ENCODE measurements at regions not wholly inside any gene's neighbourhood (a gene's known extent, or its start where the extent isn't known, plus 50 kb on each side); places are given as distances from the start of the nearest gene placed in this dataset.

DNA sequence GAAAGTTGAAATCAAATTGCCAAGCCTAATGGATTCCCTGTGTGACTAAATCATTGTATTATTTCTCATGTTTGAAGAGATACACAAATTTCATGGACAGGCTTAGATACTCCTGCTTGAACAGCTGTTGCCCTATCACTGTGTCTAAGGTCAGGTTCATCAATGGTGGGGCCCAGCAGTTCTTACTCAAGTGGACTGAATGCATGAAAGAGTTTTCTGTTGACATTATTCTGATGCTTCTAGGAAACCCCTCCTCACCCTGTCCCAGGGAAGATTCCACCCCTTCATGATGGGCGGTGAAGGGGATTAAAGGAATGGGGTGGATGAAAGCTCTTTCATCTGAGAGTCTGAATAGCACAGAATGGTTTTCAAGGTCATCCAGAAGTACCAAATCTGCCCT, 148.8 kb downstream of the INO80D start:
- Histone ChIP-seq H3K36me3 (no peaks in the 10 kb centered on the region), H3K27ac (no peak overlapping the region), H3K4me3 (no peak overlapping the region), H3K9ac (no peak overlapping the region), H3K9me3 (replicated peaks in 1 of 11) (peaks cover 0 to 26% (median 8%) of the 10 kb centered on the region in 11 experiments; a peak in 9 of 22 replicates), H3K4me2 (no peak overlapping the region), H3K4me1 (peaks cover 0 to 24% (median 0%) of the 10 kb centered on the region in 10 experiments; a peak in 5 of 20 replicates), H3K27me3 (no peaks in the 10 kb centered on the region), H4K20me1 (no peaks in the 10 kb centered on the region)
- TF ChIP-seq Cebpa-rat (IDR thresholded peaks at IDR 0.05), result no peak

DNA sequence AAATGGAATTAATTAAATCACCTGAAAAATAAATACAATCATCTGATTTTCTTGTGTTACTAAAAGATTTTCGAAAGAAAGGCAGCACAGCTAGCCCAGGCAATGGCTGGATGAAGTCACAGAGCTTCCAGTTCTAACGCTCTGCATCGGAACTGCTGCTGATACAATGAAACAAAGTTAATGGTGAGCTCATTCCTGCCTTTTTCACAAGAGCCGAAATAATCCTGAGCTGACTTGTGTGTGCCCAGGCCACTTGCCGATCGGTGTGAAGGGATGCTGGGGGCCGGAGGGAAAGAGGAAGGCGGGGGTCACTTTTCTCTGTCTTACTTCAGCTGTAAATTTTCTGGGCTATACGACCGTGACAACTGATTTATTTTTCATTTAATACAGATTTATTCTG, 149.5 kb downstream of the INO80D start:
- H3K4me3 ChIP-seq, result no peak overlapping the region
- H3K4me1 ChIP-seq, result peaks cover 0 to 24% (median 0%) of the 10 kb centered on the region in 10 experiments; a peak in 5 of 20 replicates
- H3K36me3 ChIP-seq, result no peaks in the 10 kb centered on the region
- H3K27ac ChIP-seq, result no peak overlapping the region
- no peak for TF ChIP-seq Cebpa-rat (IDR thresholded peaks at IDR 0.05)
- peaks cover 0 to 20% (median 8%) of the 10 kb centered on the region in 11 experiments; a peak in 12 of 22 replicates for H3K9me3 ChIP-seq (replicated peaks in 1 of 11)
- no peak overlapping the region for H3K9ac ChIP-seq
- H4K20me1 ChIP-seq, result no peaks in the 10 kb centered on the region
- peak overlapping the region in 1 of 11 experiments; percentile 28; a peak in 2 of 22 replicates for H3K4me2 ChIP-seq
- H3K27me3 ChIP-seq, result no peaks in the 10 kb centered on the region

DNA sequence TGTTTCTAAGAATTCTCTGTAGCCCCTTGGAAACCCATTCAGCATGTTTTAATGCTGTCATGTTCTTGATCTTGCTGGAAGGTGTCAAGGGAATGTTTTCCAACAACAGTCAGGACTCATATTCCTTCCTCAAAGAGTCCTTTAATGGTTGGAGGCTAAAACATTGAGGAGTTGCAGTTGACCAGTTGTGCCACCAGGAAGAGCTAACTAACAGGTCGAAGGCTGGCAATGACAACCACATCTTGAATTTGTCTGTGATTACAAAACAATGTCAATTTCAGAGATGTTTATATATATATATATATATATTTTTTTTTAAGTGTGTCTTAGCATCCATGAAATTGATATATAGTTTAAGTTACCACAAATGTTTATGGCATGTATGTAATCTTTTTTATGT, 151.5 kb downstream of the INO80D start:
- Histone ChIP-seq H3K9ac (no peak overlapping the region), H3K27me3 (no peaks in the 10 kb centered on the region), H3K4me2 (no peak overlapping the region), H4K20me1 (no peaks in the 10 kb centered on the region), H3K36me3 (no peaks in the 10 kb centered on the region), H3K27ac (no peak overlapping the region), H3K4me1 (peaks cover 0 to 44% (median 0%) of the 10 kb centered on the region in 10 experiments; a peak in 6 of 20 replicates), H3K9me3 (replicated peaks in 1 of 11) (peaks cover 0 to 6% (median 0%) of the 10 kb centered on the region in 11 experiments; a peak in 4 of 22 replicates), H3K4me3 (no peak overlapping the region)
- TF ChIP-seq Cebpa-rat (IDR thresholded peaks at IDR 0.05), result no peak

DNA sequence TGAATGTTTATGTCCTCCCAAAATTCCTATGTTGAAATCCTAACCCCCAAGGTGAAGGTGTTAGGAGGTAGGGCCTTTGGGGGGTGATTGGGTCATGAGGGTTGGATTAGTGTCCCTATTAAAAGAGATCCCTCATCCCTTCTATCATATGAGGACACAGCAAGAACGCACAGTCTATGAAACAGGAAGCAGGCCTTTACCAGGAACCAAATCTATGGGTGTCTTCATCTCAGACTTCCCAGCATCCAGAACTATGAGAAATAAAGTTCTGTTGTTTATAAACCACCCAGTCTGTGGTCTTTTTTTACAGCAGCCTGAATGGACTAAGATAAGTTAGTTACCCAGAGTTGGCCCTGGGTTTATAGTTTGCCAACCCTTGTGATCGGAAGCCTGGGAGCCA, 153.1 kb downstream of the INO80D start:
- no peak overlapping the region for H3K27ac ChIP-seq
- H3K4me1 ChIP-seq, result peaks cover 0 to 46% (median 0%) of the 10 kb centered on the region in 10 experiments; a peak in 6 of 20 replicates
- peak overlapping the region in 2 of 11 experiments; percentile 15 to 37; a peak in 1 of 22 replicates for H3K4me2 ChIP-seq
- no peak for TF ChIP-seq Cebpa-rat (IDR thresholded peaks at IDR 0.05)
- H3K27me3 ChIP-seq, result no peaks in the 10 kb centered on the region
- H3K36me3 ChIP-seq, result no peaks in the 10 kb centered on the region
- no peak overlapping the region for H3K4me3 ChIP-seq
- H3K9ac ChIP-seq, result no peak overlapping the region
- no peaks in the 10 kb centered on the region for H4K20me1 ChIP-seq
- H3K9me3 ChIP-seq (replicated peaks in 1 of 11), result peaks cover 0 to 6% (median 0%) of the 10 kb centered on the region in 11 experiments; a peak in 4 of 22 replicates

- H4K20me1 ChIP-seq, result no peaks in the 10 kb centered on the region
- TF ChIP-seq Cebpa-rat (IDR thresholded peaks at IDR 0.05), result no peak
- no peaks in the 10 kb centered on the region for H3K27me3 ChIP-seq
- H3K36me3 ChIP-seq, result no peaks in the 10 kb centered on the region
- peak overlapping the region in 2 of 11 experiments; percentile 27 to 61; a peak in 2 of 22 replicates for H3K4me2 ChIP-seq
- H3K4me1 ChIP-seq, result peaks cover 0 to 45% (median 0%) of the 10 kb centered on the region in 10 experiments; a peak in 6 of 20 replicates
- H3K9ac ChIP-seq, result no peak overlapping the region
- peaks cover 0 to 6% (median 0%) of the 10 kb centered on the region in 11 experiments; a peak in 4 of 22 replicates for H3K9me3 ChIP-seq (replicated peaks in 1 of 11)
- H3K27ac ChIP-seq, result no peak overlapping the region
- no peak overlapping the region for H3K4me3 ChIP-seq
Measured at GRCh38 chr2:205931388-205931787, 154.6 kb downstream of the INO80D start.

- Histone ChIP-seq H3K4me1 (peaks cover 6 to 42% (median 11%) of the 10 kb centered on the region in 10 experiments; a peak in 19 of 20 replicates), H3K4me2 (peak overlapping the region in 3 of 11 experiments; percentile 27 to 61 (median 31); a peak in 6 of 22 replicates), H4K20me1 (no peaks in the 10 kb centered on the region), H3K9me3 (replicated peaks in 1 of 11) (peaks cover 0 to 6% (median 0%) of the 10 kb centered on the region in 11 experiments; a peak in 4 of 22 replicates), H3K36me3 (no peaks in the 10 kb centered on the region), H3K9ac (no peak overlapping the region), H3K4me3 (no peak overlapping the region), H3K27ac (no peak overlapping the region; a peak in 1 of 22 replicates), H3K27me3 (no peaks in the 10 kb centered on the region)
- no peak for TF ChIP-seq Cebpa-rat (IDR thresholded peaks at IDR 0.05)
Measured at GRCh38 chr2:205930209-205930608, 155.8 kb downstream of the INO80D start.

GRCh38 chr2:205929246-205929942, 156.6 kb downstream of the INO80D start:
- Histone ChIP-seq H4K20me1 (no peaks in the 10 kb centered on the region), H3K4me3 (no peak overlapping the region), H3K9ac (no peak overlapping the region), H3K4me2 (peak overlapping the region in 2 of 11 experiments; percentile 31 to 61; a peak in 3 of 22 replicates), H3K4me1 (peaks cover 10 to 50% (median 14%) of the 10 kb centered on the region in 10 experiments; a peak in 19 of 20 replicates), H3K27me3 (no peaks in the 10 kb centered on the region), H3K36me3 (no peaks in the 10 kb centered on the region), H3K27ac (no peak overlapping the region), H3K9me3 (replicated peaks in 1 of 11) (peaks cover 0 to 6% (median 0%) of the 10 kb centered on the region in 11 experiments; a peak in 4 of 22 replicates)
- no peak for TF ChIP-seq Cebpa-rat (IDR thresholded peaks at IDR 0.05)

DNA sequence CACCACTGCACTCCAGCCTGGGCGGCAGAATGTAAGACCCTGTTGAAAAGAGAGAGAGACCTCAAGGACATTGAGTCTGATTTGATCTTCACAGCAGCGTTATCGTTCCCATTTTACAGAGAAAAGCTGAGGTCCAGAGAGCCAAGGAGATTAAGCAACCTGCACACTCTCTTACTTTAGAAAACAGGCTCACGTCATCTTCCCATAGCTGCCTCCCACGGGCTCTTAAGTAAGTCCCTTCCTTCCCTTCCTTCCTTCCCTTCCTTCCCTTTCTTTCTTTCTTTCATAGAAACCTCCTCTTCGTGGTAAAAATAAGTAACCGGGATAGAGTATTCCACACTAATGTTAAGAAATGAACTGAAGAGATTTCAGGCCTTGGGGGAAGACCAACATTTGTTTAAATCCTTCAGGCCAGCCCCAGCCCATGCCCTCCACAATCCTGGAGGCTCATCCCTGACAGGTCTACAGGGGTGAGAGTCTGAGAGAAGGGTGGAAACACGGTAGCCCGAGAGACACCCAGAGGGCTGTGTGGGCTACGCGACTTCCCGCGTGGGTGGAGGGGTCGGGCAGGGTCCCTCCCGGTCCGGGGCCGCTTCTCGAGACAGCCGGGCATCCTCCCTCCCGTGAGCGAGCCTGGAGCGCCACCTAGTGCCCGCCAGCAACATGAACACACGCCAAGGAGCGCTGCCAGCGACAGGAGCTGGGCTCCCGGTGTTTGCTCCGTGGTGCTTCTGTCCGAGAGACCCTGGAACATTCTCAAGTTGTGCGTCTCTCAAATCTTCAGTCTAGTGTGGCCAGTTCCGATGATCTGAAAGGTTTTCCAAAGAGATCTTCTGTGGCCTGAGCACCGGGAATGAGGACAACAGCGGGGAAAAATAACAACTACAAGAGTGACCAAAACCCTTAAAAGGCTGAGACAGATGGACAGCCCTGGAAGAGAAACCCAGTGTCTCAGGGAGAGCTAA, 160.3 kb downstream of the INO80D start:
- Histone ChIP-seq H3K9me3 (replicated peaks in 1 of 11) (peaks cover 0 to under 1% (median 0%) of the 10 kb centered on the region in 11 experiments; a peak in 2 of 22 replicates), H4K20me1 (no peaks in the 10 kb centered on the region), H3K4me1 (peaks cover 10 to 37% (median 14%) of the 10 kb centered on the region in 10 experiments; a peak in 19 of 20 replicates), H3K27ac (peak overlapping the region in 2 of 11 experiments; percentile 11 to 34; a peak in 3 of 22 replicates), H3K4me2 (peak overlapping the region; percentile 64 to 93 (median 80)), H3K4me3 (peak overlapping the region in 7 of 10 experiments; percentile 16 to 62 (median 32); a peak in 10 of 20 replicates), H3K27me3 (no peaks in the 10 kb centered on the region), H3K9ac (peak overlapping the region in 7 of 11 experiments; percentile 18 to 59 (median 36); a peak in 8 of 22 replicates), H3K36me3 (no peaks in the 10 kb centered on the region)
- TF ChIP-seq Cebpa-rat (IDR thresholded peaks at IDR 0.05), result peak in 1 of 11 experiments; percentile 42; a peak in 1 of 22 replicates

Measured in BLaER1 treated with 17β-estradiol and CSF1 and Interleukin-3, amounts not matched to agents 10 nM and 100 nM (cell line).